DOHH2 (cell line): ENCODE measurements at regions not wholly inside any gene's neighbourhood (a gene's known extent, or its start where the extent isn't known, plus 50 kb on each side); places are given as distances from the start of the nearest gene placed in this dataset.

Source experiments
- EZH2phosphoT487 ChIP-seq: fragments of 200-600 bp; sonication (generic); IDR thresholded peaks from 2 replicates; pipeline ENCODE4 v1.6.1; 2017; ENCODE audit warnings: borderline replicate concordance, mild to moderate bottlenecking, antibody characterized with exemption, low read length, moderate library complexity, mixed read lengths
- TF ChIP-seq, protein P1 (sequence below): fragments of 200-600 bp; sonication (generic); IDR thresholded peaks from one replicate; pipeline ENCODE4 v1.5.1; 2014; ENCODE audit warnings: antibody characterized with exemption, mild to moderate bottlenecking, low read depth, low read length; ENCODE audit not compliant: poor library complexity, severe bottlenecking

- TF ChIP-seq, protein P1, sequence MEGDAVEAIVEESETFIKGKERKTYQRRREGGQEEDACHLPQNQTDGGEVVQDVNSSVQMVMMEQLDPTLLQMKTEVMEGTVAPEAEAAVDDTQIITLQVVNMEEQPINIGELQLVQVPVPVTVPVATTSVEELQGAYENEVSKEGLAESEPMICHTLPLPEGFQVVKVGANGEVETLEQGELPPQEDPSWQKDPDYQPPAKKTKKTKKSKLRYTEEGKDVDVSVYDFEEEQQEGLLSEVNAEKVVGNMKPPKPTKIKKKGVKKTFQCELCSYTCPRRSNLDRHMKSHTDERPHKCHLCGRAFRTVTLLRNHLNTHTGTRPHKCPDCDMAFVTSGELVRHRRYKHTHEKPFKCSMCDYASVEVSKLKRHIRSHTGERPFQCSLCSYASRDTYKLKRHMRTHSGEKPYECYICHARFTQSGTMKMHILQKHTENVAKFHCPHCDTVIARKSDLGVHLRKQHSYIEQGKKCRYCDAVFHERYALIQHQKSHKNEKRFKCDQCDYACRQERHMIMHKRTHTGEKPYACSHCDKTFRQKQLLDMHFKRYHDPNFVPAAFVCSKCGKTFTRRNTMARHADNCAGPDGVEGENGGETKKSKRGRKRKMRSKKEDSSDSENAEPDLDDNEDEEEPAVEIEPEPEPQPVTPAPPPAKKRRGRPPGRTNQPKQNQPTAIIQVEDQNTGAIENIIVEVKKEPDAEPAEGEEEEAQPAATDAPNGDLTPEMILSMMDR, result no peak
- no peak for TF ChIP-seq EZH2phosphoT487
These were observed 351.2 kb downstream of the CDH2 start for GRCh38 chr18:27825689-27826088.
